SK-N-SH (cell line): ENCODE measurements at regions not wholly inside any gene's neighbourhood (a gene's known extent, or its start where the extent isn't known, plus 50 kb on each side); places are given as distances from the start of the nearest gene placed in this dataset.

Source experiments
- CHD2 ChIP-seq: fragments of 150-350 bp; IDR thresholded peaks from 2 replicates; pipeline ENCODE4 v1.6.1; 2018; ENCODE audit warnings: low read length; ENCODE audit not compliant: partially characterized antibody
- CTCF ChIP-seq: fragments of 200-600 bp; sonication (generic); IDR thresholded peaks from 2 replicates; pipeline ENCODE4 v1.6.1; 2017; ENCODE audit warnings: antibody characterized with exemption, mild to moderate bottlenecking, moderate library complexity
- ELF1 ChIP-seq: IDR thresholded peaks from 2 replicates; pipeline ENCODE4 v1.4.0; 2012
- RXRA ChIP-seq: IDR thresholded peaks from 2 replicates; pipeline ENCODE4 v1.4.0; 2012; ENCODE audit warnings: low read depth, mild to moderate bottlenecking, borderline replicate concordance
- YY1 ChIP-seq: IDR thresholded peaks from 2 replicates; pipeline ENCODE4 v1.4.0; 2012; ENCODE audit warnings: low read depth, mild to moderate bottlenecking

GRCh38 chr13:86559901-86560300 lies 760.7 kb upstream of the SLITRK6 start:
- no peak for TF ChIP-seq RXRA
- TF ChIP-seq CTCF: no peak
- TF ChIP-seq ELF1: no peak
- TF ChIP-seq CHD2: no peak
- no peak for TF ChIP-seq YY1
